Body of pancreas (tissue), 4 donors: ENCODE measurements at regions not wholly inside any gene's neighbourhood (a gene's known extent, or its start where the extent isn't known, plus 50 kb on each side); places are given as distances from the start of the nearest gene placed in this dataset.

ENCODE experiments used
- ATAC-seq: fragments of 150-250 bp; one replicate; pipeline ENCODE4 v1.9.1; 2016
- DNase-seq, 4 donors: peaks; one replicate each; pipeline ENCODE4 v3.0.0-alpha.2; 2019
- H3K27ac ChIP-seq, 4 donors: fragments of 200-600 bp; sonication (generic); 1 replicate in 3 of 4; 2 replicates in 1 of 4; pipeline versions ENCODE4 v1.5.1 to v1.6.1; 2016 to 2019; ENCODE audit warnings: mild to moderate bottlenecking in 1 of 4, mixed read lengths in 1 of 4, moderate library complexity in 1 of 4
- H3K27me3 ChIP-seq, 2 donors: fragments of 200-600 bp; sonication (generic); one replicate each; pipeline ENCODE4 v1.6.0; 2016; ENCODE audit warnings: mild to moderate bottlenecking in 1 of 2
- H3K36me3 ChIP-seq, 2 donors: fragments of 200-600 bp; sonication (generic); replicated peaks in 1 of 2; 2 replicates each; pipeline ENCODE4 v1.5.1; 2016; ENCODE audit warnings: low read depth in 2 of 2; ENCODE audit not compliant: insufficient read depth in 1 of 2
- H3K4me1 ChIP-seq: fragments of 200-600 bp; sonication (generic); one replicate; pipeline ENCODE4 v1.6.0; 2016
- H3K4me3 ChIP-seq, 2 donors: fragments of 200-600 bp; sonication (generic); 1 replicate in 1 of 2; 2 replicates in 1 of 2; pipeline ENCODE4 v1.5.1; 2016 to 2019
- H3K9me3 ChIP-seq, 3 donors: fragments of 200-600 bp; sonication (generic); 1 replicate in 2 of 3; 2 replicates in 1 of 3; pipeline ENCODE4 v1.5.1; 2016
- CTCF ChIP-seq, 7 experiments: fragments of 450-650 bp in 4 of 7; fragments of 200-600 bp in 3 of 7; sonication (generic) in 3 of 7; IDR thresholded peaks; one replicate each; pipeline ENCODE4 v1.5.1; 2016 to 2019; ENCODE audit warnings: antibody characterized with exemption in 7 of 7
- POLR2A ChIP-seq, 3 donors: fragments of 450-650 bp; IDR thresholded peaks; one replicate each; pipeline ENCODE4 v1.6.1; 2016; ENCODE audit warnings: antibody characterized with exemption in 3 of 3, mild to moderate bottlenecking in 2 of 3
- WGBS, 2 donors: methylation state at CpG; one replicate each; pipeline ENCODE4 v1.1.5; 2017; 5-methylcytosine and 5-hydroxymethylcytosine counted together
- intact Hi-C: fragments of 100-400 bp; cut with DNase I; formaldehyde crosslinking; loops from one replicate; pipeline ENCODE4 v1.15.1; 2023

- no peak overlapping the region for H3K27ac ChIP-seq
- DNase-seq (no peak), ATAC-seq (no peak)
- H3K4me1 ChIP-seq, result peaks cover 23% of the 10 kb centered on the region
- H3K36me3 ChIP-seq, result no peaks in the 10 kb centered on the region
- 87 to 90% methylated on average over 9 of the region's 9 CpGs for WGBS, 2 donors
- no peak overlapping the region for H3K4me3 ChIP-seq
- TF ChIP-seq CTCF (IDR thresholded peaks at IDR 0.05) (no peak), POLR2A (IDR thresholded peaks at IDR 0.05) (no peak)
- H3K9me3 ChIP-seq, result no peaks in the 10 kb centered on the region
- intact Hi-C loops, result no loop called here
- no peaks in the 10 kb centered on the region for H3K27me3 ChIP-seq
Measured at GRCh38 chr2:47227532-47228279, 51.4 kb upstream of the CALM2 start.

DNA sequence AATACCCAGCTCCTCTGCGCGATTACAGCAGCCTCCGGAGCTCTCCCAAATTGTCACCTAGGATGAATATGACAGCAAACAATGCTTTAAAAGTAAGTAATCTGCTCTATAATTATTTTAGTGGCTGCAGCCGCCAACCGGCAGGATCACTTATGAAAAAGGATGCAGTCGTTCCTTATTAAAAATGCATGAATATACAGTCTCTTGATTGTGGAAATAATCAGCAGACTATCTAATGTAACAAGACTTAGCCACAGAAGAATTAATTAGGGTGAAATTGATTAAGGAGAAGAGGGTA lies 50.6 kb upstream of the CALM2 start:
- no peak for ATAC-seq
- WGBS, 2 donors, result 39 to 44% methylated on average over 6 of the region's 6 CpGs
- DNase-seq, result peak in 1 of 4 donors; percentile 12
- Histone ChIP-seq H3K4me3 (no peak overlapping the region), H3K9me3 (no peaks in the 10 kb centered on the region), H3K27ac (peak overlapping the region in 1 of 4 donors; percentile 64), H3K27me3 (no peaks in the 10 kb centered on the region), H3K4me1 (peaks cover 23% of the 10 kb centered on the region), H3K36me3 (no peaks in the 10 kb centered on the region)
- TF ChIP-seq POLR2A (IDR thresholded peaks at IDR 0.05) (no peak), CTCF (IDR thresholded peaks at IDR 0.05) (no peak)
- intact Hi-C loops, result no loop called here

- intact Hi-C loops, result no loop called here
- Histone ChIP-seq H3K36me3 (no peaks in the 10 kb centered on the region), H3K27ac (peak overlapping the region in 3 of 4 donors; percentile 51 to 64 (median 64)), H3K27me3 (no peaks in the 10 kb centered on the region), H3K9me3 (no peaks in the 10 kb centered on the region), H3K4me1 (peaks cover 23% of the 10 kb centered on the region), H3K4me3 (no peak overlapping the region)
- WGBS, 2 donors, result 31 to 36% methylated on average over 4 of the region's 4 CpGs
- DNase-seq (peak in 1 of 4 donors; percentile 19), ATAC-seq (peak; percentile 59)
- no peak for TF ChIP-seq CTCF (IDR thresholded peaks at IDR 0.05)
- no peak for TF ChIP-seq POLR2A (IDR thresholded peaks at IDR 0.05)
Measured at GRCh38 chr2:47226132-47226922, 50.0 kb upstream of the CALM2 start.
